ENCODE measurements at regions not wholly inside any gene's neighbourhood (a gene's known extent, or its start where the extent isn't known, plus 50 kb on each side); places are given as distances from the start of the nearest gene placed in this dataset.

- TF ChIP-seq CTCF (IDR thresholded peaks at IDR 0.05; ENCODE audit: extremely low read depth in 1 of 2, insufficient read depth in 1 of 2, low read depth in 1 of 2, low read length in 2 of 2) (no peak), POLR2A (IDR thresholded peaks at IDR 0.05; ENCODE audit: low read depth, low read length) (no peak), MAX (IDR thresholded peaks at IDR 0.05; ENCODE audit: insufficient read depth, insufficient read length) (no peak)
Measured at GRCh38 chr5:163259495-163259894, 177.9 kb upstream of the CCNG1 start.

All from endothelial cell of umbilical vein (primary cell).